HAP-1 (cell line): ENCODE measurements at regions not wholly inside any gene's neighbourhood (a gene's known extent, or its start where the extent isn't known, plus 50 kb on each side); places are given as distances from the start of the nearest gene placed in this dataset.

Experiments
- DNase-seq, 2 experiments: peaks; one replicate each; pipeline ENCODE4 v3.0.0-alpha.2; 2016 to 2020; ENCODE audit warnings: low spot score in 2 of 2
- H3K27me3 ChIP-seq: fragments of 250-450 bp; sonication (Bioruptor Pico); 2 replicates; pipeline ENCODE4 v1.5.1; 2020; ENCODE audit warnings: low read depth, mild to moderate bottlenecking, moderate library complexity
- H3K36me3 ChIP-seq: fragments of 250-450 bp; sonication (Bioruptor Pico); replicated peaks from 2 replicates; pipeline ENCODE4 v1.5.1; 2020; ENCODE audit warnings: mild to moderate bottlenecking
- H3K4me1 ChIP-seq: fragments of 250-450 bp; sonication (Bioruptor Pico); 2 replicates; pipeline ENCODE4 v1.5.1; 2020; ENCODE audit warnings: mild to moderate bottlenecking
- H3K4me3 ChIP-seq: fragments of 250-450 bp; sonication (Bioruptor Pico); 2 replicates; pipeline ENCODE4 v1.5.1; 2020; ENCODE audit warnings: mild to moderate bottlenecking, moderate library complexity
- H3K9me3 ChIP-seq: fragments of 250-450 bp; sonication (Bioruptor Pico); 2 replicates; pipeline ENCODE4 v1.5.1; 2020; ENCODE audit warnings: mild to moderate bottlenecking, moderate library complexity
- in situ Hi-C: fragments of 300-500 bp; cut with MboI; formaldehyde crosslinking; loops from 3 replicates; pipeline ENCODE4 v1.14.3; 2020; ENCODE audit warnings: low sequenced_read_pairs, inconsistent platforms, mixed read lengths

DNA sequence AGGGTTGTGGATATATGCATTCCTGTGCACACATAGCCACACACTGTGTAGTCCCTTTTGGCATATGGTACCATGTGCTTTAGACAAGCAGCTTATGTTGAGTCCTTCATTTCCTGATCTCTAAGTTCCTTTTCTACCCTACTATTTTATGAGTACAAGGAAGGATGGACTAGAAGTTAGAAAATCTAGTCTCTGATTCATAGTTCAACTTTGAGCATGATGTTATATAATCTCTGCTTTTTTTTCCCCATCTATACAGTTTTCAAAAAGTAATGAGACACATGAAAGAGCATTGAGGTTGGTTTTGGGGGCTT lies 123.6 kb downstream of the PLEKHG1 start:
- H3K36me3 ChIP-seq: peaks cover 8% of the 10 kb centered on the region; the same call in 1 of the 2 replicates
- no peaks in the 10 kb centered on the region for H3K27me3 ChIP-seq
- peaks cover 51% of the 10 kb centered on the region for H3K4me1 ChIP-seq
- no peaks in the 10 kb centered on the region for H3K9me3 ChIP-seq
- in situ Hi-C loops: no loop called here
- no peak for DNase-seq
- peak overlapping the region; percentile 37 for H3K4me3 ChIP-seq

DNA sequence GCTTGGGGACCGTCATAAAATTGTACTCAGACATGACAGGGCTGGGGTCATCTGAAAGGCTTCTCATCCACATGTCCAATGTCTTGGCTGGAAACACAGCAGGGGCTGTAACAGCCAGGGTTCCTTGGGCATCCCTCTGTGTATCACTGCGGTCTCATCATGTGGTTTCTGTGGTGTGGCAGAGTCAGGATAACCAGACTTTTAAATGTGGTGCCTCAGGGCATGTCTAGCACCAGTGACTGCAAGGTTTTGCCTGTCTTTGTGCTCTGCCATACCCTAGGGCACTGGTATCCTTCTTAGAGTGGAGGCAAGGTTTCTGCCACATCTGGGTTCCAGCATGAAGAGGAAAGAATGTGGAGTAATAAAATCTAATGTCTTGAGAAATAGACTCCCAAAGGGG lies 124.2 kb downstream of the PLEKHG1 start:
- Histone ChIP-seq H3K36me3 (peaks cover 8% of the 10 kb centered on the region; the same call in 1 of the 2 replicates), H3K4me1 (peaks cover 49% of the 10 kb centered on the region), H3K9me3 (no peaks in the 10 kb centered on the region), H3K27me3 (no peaks in the 10 kb centered on the region), H3K4me3 (no peak overlapping the region)
- peak in 1 of 2 experiments; percentile 70 for DNase-seq
- in situ Hi-C loops: no loop called here

DNA sequence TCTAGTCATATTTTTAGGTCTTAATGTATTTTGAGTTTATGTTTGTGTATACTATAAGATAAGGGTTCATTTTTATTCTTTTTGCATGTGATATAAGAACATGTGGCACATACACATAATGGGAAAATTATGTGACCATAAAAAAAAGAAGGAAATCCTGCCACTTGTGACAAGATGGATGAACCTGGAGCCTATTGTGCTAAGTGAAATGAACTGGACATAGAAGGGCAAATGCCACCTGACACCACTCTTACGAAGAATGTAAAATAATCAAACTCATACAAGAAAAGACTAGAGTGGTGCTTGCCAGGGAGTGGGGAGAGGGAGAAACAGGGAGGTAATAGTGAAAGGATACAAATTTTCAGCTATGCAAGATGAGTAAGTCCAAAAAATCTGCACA lies 126.1 kb downstream of the PLEKHG1 start:
- in situ Hi-C loops: no loop called here
- Histone ChIP-seq H3K4me1 (peaks cover 39% of the 10 kb centered on the region), H3K36me3 (peaks cover 8% of the 10 kb centered on the region; the same call in 1 of the 2 replicates), H3K4me3 (no peak overlapping the region), H3K27me3 (no peaks in the 10 kb centered on the region), H3K9me3 (no peaks in the 10 kb centered on the region)
- no peak for DNase-seq

DNA sequence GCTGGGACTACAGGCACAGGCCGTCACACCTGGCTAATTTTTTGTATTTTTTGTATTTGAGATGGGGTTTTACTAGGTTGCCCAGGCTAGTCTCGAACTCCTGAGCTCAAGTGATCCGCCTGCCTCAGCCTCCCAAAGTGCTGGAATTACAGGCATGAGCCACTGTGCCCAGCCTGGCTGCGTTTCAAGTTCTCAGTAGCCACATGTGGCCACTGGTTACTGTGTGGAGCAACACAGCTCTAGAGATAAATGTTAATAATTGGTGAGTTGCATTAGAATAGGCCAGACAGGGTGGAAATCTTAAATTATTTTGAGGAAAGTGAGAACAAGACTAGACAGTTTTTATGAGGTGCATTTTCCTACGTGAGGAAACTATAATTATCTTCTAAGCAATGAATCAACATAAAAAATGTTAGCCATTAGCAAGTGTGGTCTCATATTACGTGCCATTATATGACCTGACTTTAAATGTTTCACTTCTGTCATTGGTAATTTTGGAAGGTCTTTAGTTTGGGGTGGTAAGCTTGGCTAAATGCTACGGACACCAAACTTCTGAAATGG lies 129.6 kb downstream of the PLEKHG1 start:
- Histone ChIP-seq H3K9me3 (no peaks in the 10 kb centered on the region), H3K4me3 (no peak overlapping the region), H3K36me3 (peaks cover 30% of the 10 kb centered on the region), H3K27me3 (no peaks in the 10 kb centered on the region), H3K4me1 (peaks cover 24% of the 10 kb centered on the region)
- no peak for DNase-seq
- in situ Hi-C loops: no loop called here

DNA sequence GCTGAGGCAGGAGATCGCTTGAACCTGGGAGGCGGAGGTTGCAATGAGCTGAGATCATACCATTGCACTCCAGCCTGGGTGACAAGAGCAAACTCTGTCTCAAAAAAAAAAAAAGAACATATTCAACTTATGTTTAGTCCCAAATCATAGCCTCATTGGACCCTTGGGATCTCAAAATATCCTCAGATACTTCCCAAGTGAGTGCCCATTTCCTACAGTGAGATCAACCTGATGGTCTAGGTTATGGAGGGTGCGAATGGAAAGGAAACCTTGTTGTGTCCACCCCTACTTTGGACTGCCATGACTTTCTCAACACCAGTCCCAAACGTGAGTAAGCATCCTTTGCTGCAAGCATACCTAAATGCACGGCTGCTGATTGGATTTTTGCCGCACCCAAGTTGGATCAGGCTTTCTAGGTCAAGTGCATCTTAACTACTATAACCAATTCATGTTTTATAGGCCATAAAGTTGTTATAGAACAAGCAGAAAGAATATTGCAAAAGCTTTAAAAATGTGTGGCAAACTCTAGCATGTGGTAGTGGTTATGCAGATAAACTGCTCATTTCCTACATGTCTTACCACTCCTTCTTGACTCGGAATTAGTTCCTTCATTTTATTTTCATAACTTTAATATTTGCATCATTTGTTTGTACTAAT lies 131.2 kb downstream of the PLEKHG1 start:
- in situ Hi-C loops: no loop called here

DNA sequence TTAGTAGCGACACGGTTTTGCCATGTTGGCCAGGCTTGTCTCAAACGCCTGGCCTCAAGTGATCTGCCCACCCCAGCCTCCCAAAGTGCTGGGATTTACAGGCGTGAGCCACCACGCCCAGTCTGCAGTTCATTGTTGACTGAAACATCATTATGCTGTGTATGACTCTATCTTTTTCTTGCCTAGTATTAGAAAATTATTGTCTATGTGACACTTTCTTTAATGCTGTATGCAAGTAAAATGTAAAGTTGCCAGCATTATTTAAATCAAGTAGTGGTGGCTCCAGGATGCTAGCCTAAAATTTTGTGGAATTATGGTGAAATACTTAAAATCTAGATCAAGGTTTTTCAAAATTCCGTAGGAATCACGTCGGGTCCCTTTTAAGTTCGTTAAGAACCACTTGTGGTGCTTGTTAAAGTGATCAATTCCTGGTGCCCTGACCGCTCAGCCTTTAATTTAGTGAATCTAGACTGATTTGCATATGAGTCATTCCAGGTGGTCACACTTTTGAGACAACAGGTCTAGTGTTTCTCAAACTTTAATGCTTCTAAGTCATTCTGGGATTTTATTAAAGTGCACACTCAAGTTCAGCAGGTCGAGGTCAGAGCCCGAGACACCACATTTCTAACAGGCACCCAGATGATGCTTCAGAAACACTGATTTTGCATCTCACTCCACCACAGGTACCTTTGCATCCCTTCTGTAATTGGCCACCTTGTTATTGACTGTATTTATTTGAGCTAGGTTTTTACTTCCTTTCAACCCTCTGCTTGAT lies 132.6 kb upstream of the MTHFD1L start:
- no peak overlapping the region for H3K4me3 ChIP-seq
- H3K9me3 ChIP-seq: no peaks in the 10 kb centered on the region
- DNase-seq: no peak
- peaks cover 35% of the 10 kb centered on the region for H3K36me3 ChIP-seq
- in situ Hi-C loops: no loop called here
- H3K4me1 ChIP-seq: peaks cover 14% of the 10 kb centered on the region
- no peaks in the 10 kb centered on the region for H3K27me3 ChIP-seq

More for the DNA sequence above, 131.2 kb downstream of the PLEKHG1 start:
- DNase-seq: no peak
- Histone ChIP-seq H3K27me3 (no peaks in the 10 kb centered on the region), H3K4me1 (peaks cover 17% of the 10 kb centered on the region), H3K9me3 (no peaks in the 10 kb centered on the region), H3K4me3 (no peak overlapping the region), H3K36me3 (peaks cover 39% of the 10 kb centered on the region)

DNA sequence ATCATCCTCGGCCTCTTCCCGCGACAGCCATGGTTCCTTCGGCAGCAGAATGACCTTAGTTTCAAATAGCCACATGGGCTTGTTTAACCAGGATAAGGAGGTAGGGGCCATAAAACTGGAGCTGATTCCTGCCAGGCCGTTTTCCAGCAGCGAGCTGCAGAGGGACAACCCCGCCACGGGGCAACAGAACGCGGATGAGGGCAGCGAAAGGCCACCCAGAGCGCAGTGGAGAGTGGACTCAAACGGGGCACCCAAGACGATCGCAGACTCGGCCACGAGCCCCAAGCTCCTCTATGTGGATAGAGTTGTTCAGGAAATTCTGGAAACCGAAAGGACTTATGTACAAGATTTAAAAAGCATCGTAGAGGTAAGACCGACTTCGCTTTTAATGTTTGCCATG lies 131.8 kb upstream of the MTHFD1L start:
- Histone ChIP-seq H3K36me3 (peaks cover 35% of the 10 kb centered on the region), H3K9me3 (no peaks in the 10 kb centered on the region), H3K27me3 (no peaks in the 10 kb centered on the region), H3K4me3 (no peak overlapping the region), H3K4me1 (peaks cover 21% of the 10 kb centered on the region)
- DNase-seq: no peak
- in situ Hi-C loops: no loop called here

DNA sequence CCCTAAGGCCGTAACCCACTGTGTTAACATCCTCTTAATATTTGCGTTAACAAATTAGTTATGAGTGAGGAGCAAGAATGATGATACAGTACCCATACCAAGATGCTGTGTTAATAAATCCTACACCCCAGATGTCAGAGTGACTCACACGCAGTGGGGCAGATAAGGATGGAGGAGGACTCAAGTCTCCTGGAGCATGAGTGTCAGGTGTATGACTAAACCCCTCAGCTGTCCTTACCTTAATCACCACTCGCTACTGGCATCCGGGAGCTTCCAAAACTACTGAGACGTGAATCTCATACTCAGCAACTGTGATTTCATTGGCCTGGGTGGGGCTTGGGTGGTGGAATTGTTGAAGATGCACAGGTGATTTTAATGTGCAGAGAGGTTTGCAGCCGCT lies 131.3 kb upstream of the MTHFD1L start:
- Histone ChIP-seq H3K9me3 (no peaks in the 10 kb centered on the region), H3K36me3 (peaks cover 35% of the 10 kb centered on the region), H3K4me3 (no peak overlapping the region), H3K27me3 (no peaks in the 10 kb centered on the region), H3K4me1 (peaks cover 21% of the 10 kb centered on the region)
- in situ Hi-C loops: no loop called here
- DNase-seq: no peak

DNA sequence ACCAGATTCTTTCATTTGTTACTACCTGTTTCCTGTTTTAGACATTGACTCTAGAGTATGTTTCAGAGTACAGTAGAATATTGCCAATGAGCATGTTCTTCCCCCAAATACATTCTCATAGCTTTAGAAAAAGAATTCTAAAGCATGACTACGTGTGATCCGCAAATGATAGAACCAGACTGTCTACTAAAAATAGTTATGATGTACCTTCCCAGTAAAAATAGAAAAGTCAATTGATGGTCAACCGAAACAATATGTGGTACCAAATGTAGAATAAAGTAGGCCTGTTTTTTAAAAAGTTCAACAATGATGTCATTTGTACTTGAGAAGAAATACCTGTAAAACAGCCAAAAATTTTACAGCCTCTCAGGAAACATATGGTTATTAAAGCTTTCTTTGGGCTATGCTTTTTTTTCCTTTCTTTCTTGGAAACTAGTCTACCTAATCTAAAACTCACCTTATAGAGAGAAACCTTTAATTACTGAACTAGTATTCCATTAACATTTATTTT lies 130.1 kb upstream of the MTHFD1L start:
- Histone ChIP-seq H3K36me3 (peaks cover 35% of the 10 kb centered on the region), H3K4me1 (peaks cover 28% of the 10 kb centered on the region), H3K4me3 (no peak overlapping the region), H3K9me3 (no peaks in the 10 kb centered on the region), H3K27me3 (no peaks in the 10 kb centered on the region)
- DNase-seq: no peak
- in situ Hi-C loops: no loop called here

DNA sequence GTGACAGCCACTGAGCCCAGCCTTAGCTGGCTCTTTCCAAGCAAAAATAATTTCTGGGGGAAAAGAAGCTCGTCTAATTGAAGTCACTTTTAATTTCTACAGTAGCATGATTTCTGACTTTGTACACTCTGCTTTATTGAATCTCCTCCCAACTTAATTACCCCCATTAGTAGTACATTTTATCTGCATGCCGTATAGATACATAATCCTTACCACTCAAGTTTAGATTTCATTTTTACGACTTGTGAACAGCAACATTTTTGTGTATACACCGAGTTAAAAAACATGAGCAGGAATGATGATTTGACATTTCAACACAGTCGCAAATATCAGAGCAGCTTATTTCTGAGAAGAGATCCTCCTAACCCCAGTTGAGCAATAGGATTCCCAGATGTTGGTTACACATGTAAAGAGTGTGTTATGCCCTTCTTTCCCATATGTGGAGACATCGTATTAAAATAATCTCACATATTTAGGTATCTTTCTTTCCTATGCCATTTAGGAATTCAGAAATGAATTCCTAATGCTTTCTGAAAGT lies 127.3 kb upstream of the MTHFD1L start:
- Histone ChIP-seq H3K36me3 (peaks cover 25% of the 10 kb centered on the region), H3K4me3 (no peak overlapping the region), H3K4me1 (peaks cover 40% of the 10 kb centered on the region), H3K27me3 (no peaks in the 10 kb centered on the region), H3K9me3 (no peaks in the 10 kb centered on the region)
- in situ Hi-C loops: no loop called here
- no peak for DNase-seq

DNA sequence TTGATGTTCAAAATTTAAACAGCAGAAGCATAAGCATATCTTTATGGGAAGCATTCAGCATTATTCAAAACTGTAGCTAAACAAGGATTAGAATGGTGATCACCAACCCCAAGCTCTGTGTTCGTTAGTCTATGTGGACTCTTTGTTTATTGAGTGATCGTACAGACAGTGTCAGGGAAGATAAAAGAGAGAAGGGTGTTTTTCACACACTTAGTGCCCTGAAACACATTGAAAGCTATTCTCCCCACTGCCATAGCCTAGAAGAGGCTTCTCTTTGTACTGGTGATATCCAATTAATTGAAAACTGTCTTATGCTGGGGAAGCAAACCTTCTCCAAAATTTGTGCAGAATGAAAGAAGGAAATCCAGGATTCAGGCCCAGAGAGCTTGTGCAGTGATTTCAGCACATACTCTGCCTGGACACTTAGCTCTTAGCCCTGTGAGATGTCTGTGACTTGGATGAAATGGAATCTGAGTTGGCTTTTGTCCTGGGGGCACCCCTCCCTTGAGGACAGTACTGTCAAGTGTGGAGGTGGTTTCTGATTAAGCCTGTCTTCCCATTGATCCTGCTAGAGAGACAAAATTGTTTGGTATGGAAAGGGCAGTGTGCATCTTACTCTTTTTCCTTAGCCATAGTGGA lies 125.7 kb upstream of the MTHFD1L start:
- DNase-seq: no peak
- Histone ChIP-seq H3K27me3 (no peaks in the 10 kb centered on the region), H3K9me3 (no peaks in the 10 kb centered on the region), H3K4me1 (peaks cover 40% of the 10 kb centered on the region), H3K36me3 (peaks cover 12% of the 10 kb centered on the region; the same call in 1 of the 2 replicates), H3K4me3 (no peak overlapping the region)
- in situ Hi-C loops: no loop called here

DNA sequence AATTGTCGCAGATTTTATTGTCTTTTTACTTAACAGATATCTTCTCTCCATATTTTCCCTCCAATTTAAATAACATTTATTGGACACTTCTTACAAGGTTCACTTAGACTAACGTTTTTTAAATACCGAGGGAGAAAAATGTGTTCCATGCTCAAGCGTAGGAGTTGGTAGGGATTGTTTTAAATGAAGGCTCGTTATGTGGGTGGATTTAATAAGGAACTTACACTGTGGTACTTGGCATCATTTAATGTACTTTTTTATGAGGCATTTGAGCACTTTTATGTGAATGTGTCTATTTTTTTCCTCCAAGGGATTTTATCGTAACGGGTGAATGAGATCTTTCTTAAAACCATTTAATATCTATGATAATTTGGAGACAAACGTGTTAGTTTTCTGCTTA lies 125.0 kb upstream of the MTHFD1L start:
- Histone ChIP-seq H3K4me1 (peaks cover 40% of the 10 kb centered on the region), H3K9me3 (no peaks in the 10 kb centered on the region), H3K36me3 (peaks cover 7% of the 10 kb centered on the region; the same call in 1 of the 2 replicates), H3K27me3 (no peaks in the 10 kb centered on the region), H3K4me3 (no peak overlapping the region)
- DNase-seq: no peak
- in situ Hi-C loops: no loop called here

DNA sequence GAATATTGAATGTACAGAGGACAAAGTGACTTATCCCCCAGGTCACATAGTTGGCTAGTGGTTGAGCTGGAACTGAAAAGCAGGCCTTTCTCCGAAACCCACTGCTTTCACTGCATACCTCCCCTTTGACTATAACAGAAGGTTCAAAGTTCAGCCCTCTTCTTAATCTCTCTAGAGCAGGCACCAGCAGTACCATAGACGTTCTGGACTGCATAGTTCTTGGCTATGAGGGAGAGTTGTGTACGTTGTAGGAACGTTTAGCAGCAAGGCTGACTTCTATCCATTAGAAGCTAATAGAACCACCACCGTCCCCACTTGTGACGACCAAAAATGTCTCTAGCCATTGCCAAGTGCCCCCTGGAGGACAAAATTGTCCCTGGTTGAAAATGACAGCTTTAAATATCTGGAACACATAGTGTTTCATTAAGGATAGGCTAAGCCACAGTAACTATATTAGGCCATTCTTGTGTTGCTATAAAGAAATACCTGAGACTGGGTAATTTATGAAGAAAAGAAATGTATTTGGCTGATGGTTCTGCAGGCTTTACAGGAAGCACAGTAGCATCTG lies 123.8 kb upstream of the MTHFD1L start:
- peak in 1 of 2 experiments; percentile 68 for DNase-seq
- H3K9me3 ChIP-seq: no peaks in the 10 kb centered on the region
- H3K4me3 ChIP-seq: no peak overlapping the region
- H3K36me3 ChIP-seq: no peaks in the 10 kb centered on the region
- peaks cover 51% of the 10 kb centered on the region for H3K4me1 ChIP-seq
- in situ Hi-C loops: no loop called here
- H3K27me3 ChIP-seq: no peaks in the 10 kb centered on the region
